ENCODE measurements at regions not wholly inside any gene's neighbourhood (a gene's known extent, or its start where the extent isn't known, plus 50 kb on each side); places are given as distances from the start of the nearest gene placed in this dataset.

GRCh38 chr3:104854468-104854867 is 512.2 kb upstream of the ALCAM start:
- no peak for DNase-seq
- TF ChIP-seq POLR2A (IDR thresholded peaks at IDR 0.05) (no peak), CTCF (IDR thresholded peaks at IDR 0.05) (no peak)
- Histone ChIP-seq H3K4me3 (no peak overlapping the region), H3K27ac (no peak overlapping the region), H3K4me1 (no peaks in the 10 kb centered on the region), H3K36me3 (no peaks in the 10 kb centered on the region), H3K27me3 (no peaks in the 10 kb centered on the region), H3K9me3 (no peaks in the 10 kb centered on the region)
- 78 to 81% methylated on average over 2 of the region's 2 CpGs for WGBS, 2 donors
- intact Hi-C loops (cut with DNase I) = no loop called here

- no peak for DNase-seq
- TF ChIP-seq POLR2A (IDR thresholded peaks at IDR 0.05) (no peak), CTCF (IDR thresholded peaks at IDR 0.05) (no peak)
Observed at GRCh38 chr3:104855702-104856101, 511.0 kb upstream of the ALCAM start.

GRCh38 chr3:104856741-104857140 is 510.0 kb upstream of the ALCAM start:
- Histone ChIP-seq H3K4me1 (no peaks in the 10 kb centered on the region), H3K27me3 (no peaks in the 10 kb centered on the region), H3K4me3 (no peak overlapping the region), H3K9me3 (no peaks in the 10 kb centered on the region), H3K36me3 (no peaks in the 10 kb centered on the region), H3K27ac (no peak overlapping the region)
- 25 to 55% methylated on average over 2 of the region's 2 CpGs for WGBS, 2 donors
- no peak for DNase-seq
- TF ChIP-seq POLR2A (IDR thresholded peaks at IDR 0.05) (no peak), CTCF (IDR thresholded peaks at IDR 0.05) (no peak)
- intact Hi-C loops (cut with DNase I) = no loop called here

More at GRCh38 chr3:104855702-104856101, 511.0 kb upstream of the ALCAM start:
- no peaks in the 10 kb centered on the region for H3K36me3 ChIP-seq
- no peak overlapping the region for H3K27ac ChIP-seq
- no peaks in the 10 kb centered on the region for H3K27me3 ChIP-seq
- WGBS, 2 donors = 34 to 47% methylated on average over 2 of the region's 2 CpGs
- no peaks in the 10 kb centered on the region for H3K9me3 ChIP-seq
- H3K4me3 ChIP-seq = no peak overlapping the region
- intact Hi-C loops (cut with DNase I) = no loop called here
- H3K4me1 ChIP-seq = no peaks in the 10 kb centered on the region

- intact Hi-C loops (cut with DNase I) = no loop called here
- Histone ChIP-seq H3K36me3 (no peaks in the 10 kb centered on the region), H3K4me1 (no peaks in the 10 kb centered on the region), H3K27ac (no peak overlapping the region), H3K9me3 (no peaks in the 10 kb centered on the region), H3K27me3 (no peaks in the 10 kb centered on the region), H3K4me3 (no peak overlapping the region)
- 58 to 62% methylated on average over 2 of the region's 2 CpGs for WGBS, 2 donors
- DNase-seq = no peak
- TF ChIP-seq POLR2A (IDR thresholded peaks at IDR 0.05) (no peak), CTCF (IDR thresholded peaks at IDR 0.05) (no peak)
Observed at GRCh38 chr3:104868291-104868690, 498.4 kb upstream of the ALCAM start.

- intact Hi-C loops (cut with DNase I) = no loop called here
- Histone ChIP-seq H3K4me3 (no peak overlapping the region), H3K27ac (no peak overlapping the region), H3K9me3 (no peaks in the 10 kb centered on the region), H3K4me1 (no peaks in the 10 kb centered on the region), H3K36me3 (no peaks in the 10 kb centered on the region), H3K27me3 (no peaks in the 10 kb centered on the region)
- WGBS, 2 donors = 85 to 91% methylated on average over 1 of the region's 1 CpG
- DNase-seq = no peak
- TF ChIP-seq CTCF (IDR thresholded peaks at IDR 0.05) = no peak
- TF ChIP-seq POLR2A (IDR thresholded peaks at IDR 0.05) = no peak
Observed at GRCh38 chr3:104870276-104870675, 496.4 kb upstream of the ALCAM start.
